Limb (tissue), 2 donors: ENCODE measurements at regions not wholly inside any gene's neighbourhood (a gene's known extent, or its start where the extent isn't known, plus 50 kb on each side); places are given as distances from the start of the nearest gene placed in this dataset.
"Not testable (repeated sequence)": the region's sequence is repeated elsewhere in the genome, so short reads cannot be mapped to it uniquely, and the experiment has no call there.

ENCODE experiments used
- DNase-seq, 2 donors: peaks; one replicate each; pipeline ENCODE4 v3.0.0-alpha.2; 2016; ENCODE audit errors: extremely low spot score in 2 of 2

GRCh38 chr9:117936185-117937130 is 232.3 kb downstream of the TLR4 start:
- no peak for DNase-seq

GRCh38 chr9:117938086-117938485 is 233.9 kb downstream of the TLR4 start:
- DNase-seq = no peak

GRCh38 chr9:117938896-117939295 is 234.7 kb downstream of the TLR4 start:
- DNase-seq = no peak

- not testable (repeated sequence) for DNase-seq
Observed at GRCh38 chr9:117944750-117945149, 240.5 kb downstream of the TLR4 start.

- no peak for DNase-seq
Observed at GRCh38 chr9:117945286-117945685, 241.1 kb downstream of the TLR4 start.

- DNase-seq = no peak
Observed at GRCh38 chr9:117951127-117951526, 246.9 kb downstream of the TLR4 start.

GRCh38 chr9:117952581-117952980 is 248.4 kb downstream of the TLR4 start:
- peak in 1 of 2 donors; percentile 43 for DNase-seq

- no peak for DNase-seq
Observed at GRCh38 chr9:117957267-117957666, 253.1 kb downstream of the TLR4 start.

GRCh38 chr9:117958726-117959125 is 254.5 kb downstream of the TLR4 start:
- DNase-seq = no peak

GRCh38 chr9:117963493-117964090 is 259.4 kb downstream of the TLR4 start:
- DNase-seq = no peak

- no peak for DNase-seq
Observed at GRCh38 chr9:117970276-117971050, 266.3 kb downstream of the TLR4 start.

- DNase-seq = no peak
Observed at GRCh38 chr9:117974108-117974507, 269.9 kb downstream of the TLR4 start.

GRCh38 chr9:117979914-117980313 is 275.7 kb downstream of the TLR4 start:
- no peak for DNase-seq

GRCh38 chr9:117987945-117988344 is 283.7 kb downstream of the TLR4 start:
- DNase-seq = no peak

- DNase-seq = no peak
Observed at GRCh38 chr9:117992006-117992405, 287.8 kb downstream of the TLR4 start.

- no peak for DNase-seq
Observed at GRCh38 chr9:118000581-118000980, 296.4 kb downstream of the TLR4 start.

- no peak for DNase-seq
Observed at GRCh38 chr9:118003240-118003639, 299.0 kb downstream of the TLR4 start.

GRCh38 chr9:118008246-118008645 is 304.0 kb downstream of the TLR4 start:
- no peak for DNase-seq

- DNase-seq = no peak
Observed at GRCh38 chr9:118009614-118010013, 305.4 kb downstream of the TLR4 start.

- DNase-seq = no peak
Observed at GRCh38 chr9:118017607-118018122, 313.5 kb downstream of the TLR4 start.

- no peak for DNase-seq
Observed at GRCh38 chr9:118023644-118024043, 319.4 kb downstream of the TLR4 start.

GRCh38 chr9:118028225-118028624 is 324.0 kb downstream of the TLR4 start:
- DNase-seq = no peak
